ENCODE measurements at regions not wholly inside any gene's neighbourhood (a gene's known extent, or its start where the extent isn't known, plus 50 kb on each side); places are given as distances from the start of the nearest gene placed in this dataset.
A peak's percentile ranks its signal among the peaks of the same experiment; 100 is the strongest.
"Not testable (repeated sequence)": the region's sequence is repeated elsewhere in the genome, so short reads cannot be mapped to it uniquely, and the experiment has no call there.

GRCh38 chr7:63856466-63856865, 142.2 kb upstream of the ZNF722 start:
- DNase-seq, result not testable (repeated sequence)

- DNase-seq, result no peak
Observed at GRCh38 chr7:63867127-63867526, 131.5 kb upstream of the ZNF722 start.

- DNase-seq, result not testable (repeated sequence)
Observed at GRCh38 chr7:63874242-63874641, 124.4 kb upstream of the ZNF722 start.

GRCh38 chr7:63876707-63877322, 121.8 kb upstream of the ZNF722 start:
- DNase-seq, result no peak

- no peak for DNase-seq
Observed at GRCh38 chr7:63887031-63887430, 111.6 kb upstream of the ZNF722 start.

- DNase-seq, result peak; percentile 65
Observed at GRCh38 chr7:63899691-63900393, 98.8 kb upstream of the ZNF722 start.

GRCh38 chr7:63900394-63901203, 98.0 kb upstream of the ZNF722 start:
- DNase-seq, result peak; percentile 90

- DNase-seq, result not testable (repeated sequence)
Observed at GRCh38 chr7:63901204-63901506, 97.5 kb upstream of the ZNF722 start.

DNA sequence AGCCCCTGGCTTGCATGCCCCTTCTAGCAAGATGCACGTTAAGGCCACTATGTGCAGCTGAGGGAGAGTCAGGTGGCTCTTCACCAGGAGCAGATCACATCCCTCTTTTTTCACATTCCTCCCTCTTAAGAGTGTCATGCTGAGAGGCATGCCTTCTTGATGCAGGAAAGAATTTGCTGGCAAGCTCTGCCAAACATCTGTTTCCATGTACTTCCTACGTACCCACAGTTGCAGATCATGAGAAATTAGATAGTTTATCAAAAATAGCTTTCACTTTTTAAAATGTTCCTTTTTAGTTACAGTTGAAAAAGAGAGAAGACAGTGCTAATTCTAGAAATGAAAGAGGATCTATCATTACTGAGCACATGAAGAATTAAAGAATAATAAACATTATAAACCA, 79.7 kb upstream of the ZNF722 start:
- DNase-seq, result no peak

DNA sequence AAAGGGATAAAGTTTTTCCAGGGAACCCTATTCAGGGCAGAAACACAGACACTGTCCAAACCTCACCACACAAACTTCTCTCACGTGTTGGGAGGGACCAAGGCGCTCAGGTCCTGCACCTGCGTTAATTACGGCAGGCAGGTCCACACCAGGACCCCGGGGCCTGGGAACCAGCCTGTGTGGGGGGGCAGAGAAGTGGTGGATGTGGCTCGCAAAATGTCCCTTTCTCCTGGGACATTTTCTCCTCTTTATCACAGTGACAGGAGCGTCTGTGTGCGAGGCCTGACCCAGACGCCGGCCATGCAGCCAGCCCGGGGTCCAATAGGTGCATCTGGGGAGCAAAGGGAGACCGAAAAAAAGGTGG, 73.4 kb upstream of the ZNF722 start:
- no peak for DNase-seq

DNA sequence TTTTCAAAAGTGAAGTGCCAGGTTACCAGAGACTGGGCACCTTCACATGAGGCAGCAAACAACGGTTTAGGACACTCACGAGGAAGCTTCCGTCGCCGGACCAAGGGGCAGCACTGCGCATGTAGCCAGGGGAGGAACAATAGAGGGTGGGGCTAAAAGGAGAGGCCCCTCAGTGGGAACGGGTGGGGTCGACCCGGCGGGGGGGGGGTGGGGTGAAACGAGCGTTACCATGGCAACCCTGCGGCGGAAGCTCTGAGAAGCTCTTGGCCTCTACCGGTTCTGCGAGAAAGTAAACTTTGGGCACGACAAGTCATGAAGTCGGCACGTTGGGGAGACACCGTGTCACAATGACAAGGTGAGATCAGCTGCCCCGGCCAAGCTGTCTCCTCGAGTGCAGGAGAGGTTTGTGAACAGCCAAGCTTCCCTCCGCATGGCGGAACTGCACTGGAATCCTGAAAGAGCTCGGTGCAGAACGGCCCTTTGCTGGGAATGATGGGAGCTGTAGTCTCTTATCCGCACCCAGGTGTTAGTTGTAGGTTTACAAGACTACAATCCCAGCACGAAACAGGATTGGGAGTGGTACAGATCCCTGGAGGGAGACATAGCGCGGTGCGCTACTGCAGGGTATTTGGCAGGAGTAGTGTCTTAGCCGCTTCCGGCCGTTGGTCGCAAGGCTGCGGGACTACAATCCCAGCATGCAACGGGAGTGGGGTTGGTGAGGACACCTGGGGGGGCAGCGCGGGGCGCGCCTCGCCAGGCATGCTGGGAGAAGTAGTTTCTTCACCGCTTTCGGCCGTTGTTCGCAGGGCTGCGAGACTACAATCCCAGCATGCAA, 72.8 kb upstream of the ZNF722 start:
- DNase-seq, result peak; percentile 92

DNA sequence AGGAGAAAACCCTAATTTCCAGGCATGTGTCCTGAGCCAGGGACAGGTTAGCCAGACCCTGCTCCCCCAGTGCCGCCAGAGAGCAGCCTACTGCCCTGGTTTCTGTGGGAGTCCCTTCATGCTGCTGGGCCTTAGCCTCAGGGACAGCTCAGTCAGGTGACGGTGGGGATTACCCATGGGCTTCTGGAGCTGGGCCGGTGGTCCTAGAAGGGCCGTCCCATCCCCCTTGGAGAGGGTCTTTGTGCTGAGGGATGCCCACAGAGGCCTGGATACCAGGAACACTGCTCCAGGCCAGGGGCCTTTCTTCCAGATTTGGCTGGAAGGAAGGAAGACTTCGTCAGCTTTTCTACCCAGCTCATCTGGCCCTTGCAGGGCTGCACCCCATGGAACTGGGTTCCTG, 71.4 kb upstream of the ZNF722 start:
- no peak for DNase-seq

GRCh38 chr7:63931057-63931600, 67.5 kb upstream of the ZNF722 start:
- DNase-seq, result no peak

DNA sequence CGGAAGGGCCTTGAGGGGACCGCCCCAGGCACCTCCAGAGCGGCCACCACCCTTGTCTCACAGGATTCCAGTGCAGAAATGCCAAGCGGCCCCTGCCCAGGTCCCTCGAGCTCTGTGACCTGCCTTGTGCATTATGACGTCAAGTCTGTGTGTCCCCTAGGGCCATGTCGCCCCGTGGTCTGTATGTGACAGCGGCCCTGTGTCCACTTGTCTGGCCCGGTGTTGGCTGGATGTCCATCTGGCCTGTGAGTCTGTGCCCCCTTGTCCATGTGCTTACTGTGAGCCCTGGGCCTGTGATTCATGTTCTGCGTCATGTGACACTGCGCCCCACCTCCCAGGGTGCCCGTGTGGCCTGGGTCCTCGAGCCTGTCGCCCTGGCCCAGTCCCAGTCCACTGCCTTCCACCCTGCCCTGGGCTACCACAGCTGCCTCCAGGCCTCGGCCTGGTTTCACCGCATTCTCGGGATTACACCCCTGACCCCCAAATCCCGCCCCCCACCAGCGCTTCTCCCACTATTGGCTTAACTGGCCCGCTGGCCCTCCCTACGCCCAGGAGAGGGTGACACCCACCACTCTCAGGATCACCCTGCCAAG, 66.6 kb upstream of the ZNF722 start:
- DNase-seq, result no peak

All from activated CD4-positive, alpha-beta T cell treated with anti-CD3 and anti-CD28 coated beads, Interleukin-2, Interleukin-6, amounts not matched to agents 100 ng/mL and 50 ng/mL, durations not matched to agents 16 hours and 8 hours (primary cell).